ENCODE measurements at regions not wholly inside any gene's neighbourhood (a gene's known extent, or its start where the extent isn't known, plus 50 kb on each side); places are given as distances from the start of the nearest gene placed in this dataset.

DNA sequence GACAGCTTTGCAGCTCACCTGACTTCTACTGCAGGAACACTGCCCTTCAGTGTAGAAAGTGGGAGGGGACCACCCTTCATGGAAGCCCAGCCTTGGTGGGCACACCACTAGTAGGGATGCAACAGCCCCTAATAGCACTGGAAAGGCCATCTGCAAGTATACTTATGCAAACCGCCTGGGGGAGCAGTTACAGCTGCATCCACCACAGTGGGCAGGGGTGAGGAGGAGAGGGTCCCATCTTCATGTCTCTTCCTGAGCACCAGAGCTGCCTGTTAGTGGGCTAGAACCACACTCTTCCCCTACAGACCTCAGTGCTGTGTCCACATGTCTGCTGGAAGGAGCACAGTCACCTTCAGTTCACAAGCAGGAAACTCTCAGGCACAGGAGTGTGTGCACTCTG is 66.2 kb upstream of the LHX8 start:
- Histone ChIP-seq H3K27ac (ENCODE audit: control insufficient read depth, insufficient read depth, low read length) (no peak overlapping the region), H4K20me1 (ENCODE audit: control insufficient read depth, extremely low read depth, insufficient read depth, low read length) (no peaks in the 10 kb centered on the region), H2AFZ (ENCODE audit: control insufficient read depth, low read length) (no peak overlapping the region), H3K4me1 (ENCODE audit: control insufficient read depth, extremely low read depth, insufficient read depth, low read length) (no peaks in the 10 kb centered on the region), H3K27me3 (ENCODE audit: control insufficient read depth, extremely low read depth, insufficient read depth, low read length) (no peaks in the 10 kb centered on the region), H3K79me2 (ENCODE audit: control insufficient read depth, insufficient read depth, low read length) (no peaks in the 10 kb centered on the region), H3K4me3 (ENCODE audit: control insufficient read depth in 2 of 3, extremely low read depth in 1 of 3, insufficient read depth in 2 of 3, low read depth in 1 of 3, low read length in 3 of 3) (no peak overlapping the region), H3K9ac (ENCODE audit: control insufficient read depth, extremely low read depth, insufficient read depth, low read length) (no peak overlapping the region), H3K36me3 (ENCODE audit: control insufficient read depth in 2 of 2, extremely low read depth in 1 of 2, insufficient read depth in 2 of 2, low read length in 2 of 2) (no peaks in the 10 kb centered on the region), H3K4me2 (ENCODE audit: control insufficient read depth, extremely low read depth, insufficient read depth, low read depth, low read length) (no peak overlapping the region), H3K9me1 (ENCODE audit: control insufficient read depth, extremely low read depth, insufficient read depth, low read length) (no peaks in the 10 kb centered on the region), H3K9me3 (ENCODE audit: control insufficient read depth, low read depth, low read length) (peaks cover 2% of the 10 kb centered on the region)
- FAIRE-seq (no peak), DNase-seq (ENCODE audit: low read depth, low spot score) (no peak)
- no peak for TF ChIP-seq EZH2 (IDR thresholded peaks at IDR 0.05; ENCODE audit: low read length)
- TF ChIP-seq, protein P1, sequence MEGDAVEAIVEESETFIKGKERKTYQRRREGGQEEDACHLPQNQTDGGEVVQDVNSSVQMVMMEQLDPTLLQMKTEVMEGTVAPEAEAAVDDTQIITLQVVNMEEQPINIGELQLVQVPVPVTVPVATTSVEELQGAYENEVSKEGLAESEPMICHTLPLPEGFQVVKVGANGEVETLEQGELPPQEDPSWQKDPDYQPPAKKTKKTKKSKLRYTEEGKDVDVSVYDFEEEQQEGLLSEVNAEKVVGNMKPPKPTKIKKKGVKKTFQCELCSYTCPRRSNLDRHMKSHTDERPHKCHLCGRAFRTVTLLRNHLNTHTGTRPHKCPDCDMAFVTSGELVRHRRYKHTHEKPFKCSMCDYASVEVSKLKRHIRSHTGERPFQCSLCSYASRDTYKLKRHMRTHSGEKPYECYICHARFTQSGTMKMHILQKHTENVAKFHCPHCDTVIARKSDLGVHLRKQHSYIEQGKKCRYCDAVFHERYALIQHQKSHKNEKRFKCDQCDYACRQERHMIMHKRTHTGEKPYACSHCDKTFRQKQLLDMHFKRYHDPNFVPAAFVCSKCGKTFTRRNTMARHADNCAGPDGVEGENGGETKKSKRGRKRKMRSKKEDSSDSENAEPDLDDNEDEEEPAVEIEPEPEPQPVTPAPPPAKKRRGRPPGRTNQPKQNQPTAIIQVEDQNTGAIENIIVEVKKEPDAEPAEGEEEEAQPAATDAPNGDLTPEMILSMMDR (optimal IDR thresholded peaks at IDR 0.05 in 1 of 3, IDR thresholded peaks at IDR 0.05 in 1 of 3, conservative IDR thresholded peaks at IDR 0.05 in 1 of 3; ENCODE audit: extremely low read depth in 1 of 3, insufficient read depth in 2 of 3, low read length in 3 of 3) = no peak
- dilution Hi-C loops (cut with MboI; ENCODE audit: extremely low pct_ligation_motif_present, low sequenced_read_pairs) = no loop called here

DNA sequence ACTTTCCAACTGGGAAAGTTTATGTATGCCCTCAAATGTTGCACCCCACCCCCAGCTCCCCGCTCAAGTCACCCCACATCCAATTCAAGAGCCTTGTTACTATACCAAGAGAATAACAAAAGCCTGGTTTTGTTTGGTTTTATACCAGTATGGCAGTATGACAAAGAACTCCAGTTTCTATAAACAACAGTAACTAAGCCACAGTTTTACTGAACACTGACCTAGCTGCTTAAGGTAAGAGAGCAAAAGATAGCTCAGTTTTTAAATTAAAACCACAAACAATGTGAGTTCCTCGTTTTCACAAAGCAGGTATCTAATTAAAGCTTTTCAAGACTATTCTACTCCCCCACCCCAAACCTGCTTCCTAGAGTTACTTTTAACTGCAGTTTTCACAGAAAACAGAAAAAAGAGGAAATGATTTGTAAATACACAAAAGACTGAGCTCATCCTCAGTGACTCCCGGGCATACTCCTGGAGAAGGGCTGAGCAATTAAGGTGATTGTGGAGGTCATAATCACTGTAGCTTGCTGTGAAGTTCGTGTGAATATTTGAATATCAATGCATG is 59.3 kb upstream of the LHX8 start:
- no peak overlapping the region for H3K27ac ChIP-seq (ENCODE audit: control insufficient read depth, insufficient read depth, low read length)
- no peak overlapping the region for H2AFZ ChIP-seq (ENCODE audit: control insufficient read depth, low read length)
- no peak for FAIRE-seq
- H3K9me3 ChIP-seq (ENCODE audit: control insufficient read depth, low read depth, low read length) = no peaks in the 10 kb centered on the region
- no peak for DNase-seq (ENCODE audit: low read depth, low spot score)
- H4K20me1 ChIP-seq (ENCODE audit: control insufficient read depth, extremely low read depth, insufficient read depth, low read length) = no peaks in the 10 kb centered on the region
- H3K27me3 ChIP-seq (ENCODE audit: control insufficient read depth, extremely low read depth, insufficient read depth, low read length) = no peaks in the 10 kb centered on the region
- H3K4me1 ChIP-seq (ENCODE audit: control insufficient read depth, extremely low read depth, insufficient read depth, low read length) = no peaks in the 10 kb centered on the region
- H3K4me3 ChIP-seq (ENCODE audit: control insufficient read depth in 2 of 3, extremely low read depth in 1 of 3, insufficient read depth in 2 of 3, low read depth in 1 of 3, low read length in 3 of 3) = no peak overlapping the region
- H3K79me2 ChIP-seq (ENCODE audit: control insufficient read depth, insufficient read depth, low read length) = no peaks in the 10 kb centered on the region
- H3K9me1 ChIP-seq (ENCODE audit: control insufficient read depth, extremely low read depth, insufficient read depth, low read length) = no peaks in the 10 kb centered on the region
- TF ChIP-seq, protein P1 (optimal IDR thresholded peaks at IDR 0.05 in 1 of 3, IDR thresholded peaks at IDR 0.05 in 1 of 3, conservative IDR thresholded peaks at IDR 0.05 in 1 of 3; ENCODE audit: extremely low read depth in 1 of 3, insufficient read depth in 2 of 3, low read length in 3 of 3) = no peak
- TF ChIP-seq EZH2 (IDR thresholded peaks at IDR 0.05; ENCODE audit: low read length) = no peak
- H3K36me3 ChIP-seq (ENCODE audit: control insufficient read depth in 2 of 2, extremely low read depth in 1 of 2, insufficient read depth in 2 of 2, low read length in 2 of 2) = no peaks in the 10 kb centered on the region
- dilution Hi-C loops (cut with MboI; ENCODE audit: extremely low pct_ligation_motif_present, low sequenced_read_pairs) = no loop called here
- H3K4me2 ChIP-seq (ENCODE audit: control insufficient read depth, extremely low read depth, insufficient read depth, low read depth, low read length) = no peak overlapping the region
- H3K9ac ChIP-seq (ENCODE audit: control insufficient read depth, extremely low read depth, insufficient read depth, low read length) = no peak overlapping the region
